Erythroblast (primary cell): ENCODE measurements at regions not wholly inside any gene's neighbourhood (a gene's known extent, or its start where the extent isn't known, plus 50 kb on each side); places are given as distances from the start of the nearest gene placed in this dataset.

Source experiments
- GATA1 ChIP-seq: IDR thresholded peaks from 2 replicates; pipeline ENCODE4 v1.6.1; 2011; ENCODE audit warnings: low read depth, mild to moderate bottlenecking, control low read depth, low read length, moderate library complexity
- POLR2A ChIP-seq: IDR thresholded peaks from 2 replicates; pipeline ENCODE4 v1.6.1; 2011; ENCODE audit warnings: mild to moderate bottlenecking, low read length

DNA sequence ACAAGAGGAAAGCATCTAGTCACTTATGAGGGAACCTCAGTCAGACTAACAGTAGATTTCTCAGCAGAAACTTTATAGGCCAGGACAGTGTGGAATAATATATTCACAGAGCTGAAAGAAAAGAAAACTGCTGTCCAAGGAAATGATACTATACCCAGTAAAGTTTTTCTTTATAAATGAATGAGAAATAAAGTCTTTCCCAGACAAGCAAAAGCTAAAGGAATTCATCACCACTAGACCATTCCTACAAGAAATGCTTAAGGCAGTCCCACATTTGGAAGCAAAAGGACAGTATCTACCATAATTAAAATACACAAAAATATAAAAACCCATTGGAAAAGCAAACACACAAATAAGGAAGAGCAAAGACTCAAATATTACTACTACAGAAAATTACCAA is 59.9 kb downstream of the PSMG1 start:
- TF ChIP-seq POLR2A, result no peak
- TF ChIP-seq GATA1, result no peak
